K562 (cell line): ENCODE measurements at regions not wholly inside any gene's neighbourhood (a gene's known extent, or its start where the extent isn't known, plus 50 kb on each side); places are given as distances from the start of the nearest gene placed in this dataset.

ENCODE experiments used
- ATAC-seq: fragments of 200-7000 bp; cut with Tn5 transposase; 3 replicates; pipeline ENCODE4 v1.9.1; 2020; ENCODE audit warnings: moderate library complexity
- BruUV-seq: library from RNA; stranded (reverse); fragments of 400-500 nt; replicated peaks from 2 replicates; lab custom pipeline; 2021; lab: Mats Ljungman, UMichigan
- CTCF ChIA-PET: fragments of 300-600 bp; formaldehyde crosslinking; extraction: SDS; loops from one replicate; lab custom pipeline; 2021; ENCODE audit warnings: low intra/inter-chr PET ratio; lab: Yijun Ruan, JAX
- POLR2A ChIA-PET: fragments of 300-600, 350-650 bp; sonication (Branson Sonifier 250); formaldehyde crosslinking; extraction: SDS; loops from one replicate; lab custom pipeline; 2021; ENCODE audit warnings: antibody characterized with exemption, inconsistent platforms; lab: Yijun Ruan, JAX
- DNase-seq, 4 experiments: peaks; one replicate each; pipeline versions ENCODE4 v3.0.0 to v3.0.0-alpha.2; 2011 to 2018; ENCODE audit warnings: low spot score in 3 of 4, mixed read lengths in 3 of 4; ENCODE audit errors: extremely low read depth in 1 of 4
- FAIRE-seq: peaks from 2 replicates; lab custom pipeline; 2011; peaks lifted over from hg19 to GRCh38; lab: Jason Lieb, UNC
- H2AFZ ChIP-seq: 2 replicates; pipeline ENCODE4 v1.6.0; 2011; ENCODE audit warnings: low read depth, low read length, control low read depth, inconsistent platforms
- H3K27ac ChIP-seq: fragments of 200-600 bp; 3 replicates; pipeline ENCODE4 v1.8.0; 2011; ENCODE audit warnings: low read depth, mild to moderate bottlenecking, control low read depth, inconsistent platforms, low read length, moderate library complexity, mixed read lengths; ENCODE audit errors: extremely low read depth
- H3K27me3 ChIP-seq, 2 experiments: fragments of 300-600 bp in 1 of 2; 2 replicates in 1 of 2; 3 replicates in 1 of 2; pipeline versions ENCODE4 v1.6.0 to v1.8.0; 2011; ENCODE audit warnings: inconsistent platforms in 2 of 2, low read length in 2 of 2, mild to moderate bottlenecking in 1 of 2, mixed read lengths in 1 of 2, moderate library complexity in 1 of 2; ENCODE audit not compliant: control insufficient read depth in 2 of 2, insufficient read depth in 2 of 2
- H3K36me3 ChIP-seq: fragments of 300-600 bp; 3 replicates; pipeline ENCODE4 v1.8.0; 2011; ENCODE audit warnings: mild to moderate bottlenecking, low read length, inconsistent platforms; ENCODE audit not compliant: control insufficient read depth, insufficient read depth
- H3K4me1 ChIP-seq, 2 experiments: fragments of 200-600 bp in 1 of 2; replicated peaks in 1 of 2; 2 replicates in 1 of 2; 3 replicates in 1 of 2; pipeline versions ENCODE4 v1.5.1 to v1.8.0; 2011; ENCODE audit warnings: inconsistent platforms in 2 of 2, low read length in 2 of 2, mild to moderate bottlenecking in 1 of 2, mixed read lengths in 1 of 2, moderate library complexity in 1 of 2; ENCODE audit not compliant: control insufficient read depth in 2 of 2, insufficient read depth in 2 of 2
- H3K4me2 ChIP-seq: 2 replicates; pipeline ENCODE4 v1.6.1; 2011; ENCODE audit warnings: low read length, control low read depth, inconsistent platforms, mixed read lengths; ENCODE audit not compliant: insufficient read depth
- H3K4me3 ChIP-seq: fragments of 200-600 bp; sonication (generic), shearing (Covaris generic); 2 replicates; pipeline ENCODE4 v1.5.1; 2016; ENCODE audit warnings: control low read depth, inconsistent platforms
- H3K79me2 ChIP-seq: fragments of 200-600 bp; 3 replicates; pipeline ENCODE4 v1.8.0; 2011; ENCODE audit warnings: low read length, inconsistent platforms; ENCODE audit not compliant: control insufficient read depth, insufficient read depth
- H3K9ac ChIP-seq, 2 experiments: 2 replicates each; pipeline versions ENCODE4 v1.6.0 to v1.6.1; 2011; ENCODE audit warnings: low read depth in 2 of 2, low read length in 2 of 2, control low read depth in 1 of 2, inconsistent platforms in 1 of 2, mild to moderate bottlenecking in 1 of 2, mixed read lengths in 1 of 2; ENCODE audit not compliant: insufficient read depth in 1 of 2
- H3K9me1 ChIP-seq: one replicate; pipeline ENCODE4 v1.6.0; 2011; ENCODE audit warnings: inconsistent platforms, mild to moderate bottlenecking, low read length, moderate library complexity; ENCODE audit not compliant: control insufficient read depth, insufficient read depth
- H3K9me3 ChIP-seq: replicated peaks from 2 replicates; pipeline ENCODE4 v1.5.1; 2011; ENCODE audit warnings: low read depth, low read length, inconsistent platforms; ENCODE audit not compliant: control insufficient read depth, insufficient read depth
- H4K20me1 ChIP-seq: replicated peaks from 2 replicates; pipeline ENCODE4 v1.6.1; 2011; ENCODE audit warnings: low read length, inconsistent platforms, mixed read lengths; ENCODE audit not compliant: control insufficient read depth, insufficient read depth
- CHD2 ChIP-seq: IDR thresholded peaks from 2 replicates; pipeline ENCODE4 v1.6.1; 2011; ENCODE audit warnings: low read depth, low read length
- ELF1 ChIP-seq: fragments of 200-800 bp; sonication (Bioruptor generic); IDR thresholded peaks from 2 replicates; pipeline ENCODE4 v1.6.1; 2016; ENCODE audit warnings: missing genetic modification characterization, missing compliant biosample characterization
- ETS2 ChIP-seq: IDR thresholded peaks from 2 replicates; pipeline ENCODE4 v1.6.1; 2016; ENCODE audit warnings: borderline replicate concordance, missing genetic modification characterization, mild to moderate bottlenecking, moderate library complexity, missing compliant biosample characterization; ENCODE audit not compliant: poor library complexity, severe bottlenecking
- KDM5B ChIP-seq: fragments of 200-600 bp; sonication (generic); IDR thresholded peaks from 2 replicates; pipeline ENCODE4 v1.6.1; 2012; ENCODE audit warnings: low read depth, mild to moderate bottlenecking, moderate library complexity, low read length, control low read depth, inconsistent platforms; ENCODE audit not compliant: insufficient replicate concordance
- NCOR1 ChIP-seq: fragments of 450-650 bp; IDR thresholded peaks from 2 replicates; pipeline ENCODE4 v1.6.1; 2016; ENCODE audit warnings: mild to moderate bottlenecking, moderate library complexity
- NFE2L1 ChIP-seq: fragments of 450-650 bp; IDR thresholded peaks from 2 replicates; pipeline ENCODE4 v1.6.1; 2016; ENCODE audit warnings: missing genetic modification characterization, low read depth, mild to moderate bottlenecking, missing compliant biosample characterization, moderate library complexity, borderline replicate concordance
- SNRNP70 ChIP-seq: fragments of 200-400 bp; formaldehyde crosslinking; optimal IDR thresholded peaks from 2 replicates; pipeline ENCODE3; 2017; ENCODE audit warnings: low read depth, low read length
- ZBTB8A ChIP-seq: fragments of 450-650 bp; IDR thresholded peaks from 2 replicates; pipeline ENCODE4 v1.6.1; 2018; ENCODE audit warnings: mild to moderate bottlenecking, moderate library complexity; ENCODE audit not compliant: partially characterized antibody
- ZC3H4 ChIP-seq: sonication (generic); formaldehyde crosslinking; IDR thresholded peaks from 2 replicates; pipeline ENCODE4 v1.9.0; 2021; ENCODE audit warnings: missing genetic modification reagents, borderline replicate concordance
- ZNF239 ChIP-seq: fragments of 250-450 bp; sonication (Bioruptor Pico); IDR thresholded peaks from 2 replicates; pipeline ENCODE4 v1.4.0; 2020; ENCODE audit warnings: mild to moderate bottlenecking
- ZNF444 ChIP-seq: fragments of 250-450 bp; sonication (Bioruptor Pico); IDR thresholded peaks from 2 replicates; pipeline ENCODE4 v1.4.0; 2020; ENCODE audit warnings: mild to moderate bottlenecking, moderate library complexity
- ZNF445 ChIP-seq: fragments of 250-450 bp; sonication (Bioruptor Pico); IDR thresholded peaks from 2 replicates; pipeline ENCODE4 v1.4.0; 2020; ENCODE audit warnings: low read depth, mild to moderate bottlenecking, moderate library complexity
- WGBS: fragments of 100-300 bp; shearing (Covaris generic); methylation state at CpG from one replicate; pipeline ENCODE4 v1.1.6; 2016; ENCODE audit warnings: low coverage, mixed read lengths; ENCODE audit not compliant: insufficient coverage; ENCODE audit errors: missing lambda C conversion rate; 5-methylcytosine and 5-hydroxymethylcytosine counted together
- in situ Hi-C: fragments of 300-500 bp; cut with MboI; formaldehyde crosslinking; loops from 4 replicates; pipeline ENCODE4 v1.15.0; 2018; ENCODE audit warnings: inconsistent platforms, mixed read lengths
- intact Hi-C: fragments of 100-400 bp; cut with micrococcal nuclease; formaldehyde crosslinking; loops from 2 replicates; pipeline ENCODE4 v1.14.2; 2022
- TF ChIP-seq, protein P1 (sequence below): IDR thresholded peaks from 3 replicates; pipeline ENCODE4 v1.6.1; 2011; ENCODE audit warnings: borderline replicate concordance, mild to moderate bottlenecking; ENCODE audit not compliant: insufficient read length, insufficient read depth

DNA sequence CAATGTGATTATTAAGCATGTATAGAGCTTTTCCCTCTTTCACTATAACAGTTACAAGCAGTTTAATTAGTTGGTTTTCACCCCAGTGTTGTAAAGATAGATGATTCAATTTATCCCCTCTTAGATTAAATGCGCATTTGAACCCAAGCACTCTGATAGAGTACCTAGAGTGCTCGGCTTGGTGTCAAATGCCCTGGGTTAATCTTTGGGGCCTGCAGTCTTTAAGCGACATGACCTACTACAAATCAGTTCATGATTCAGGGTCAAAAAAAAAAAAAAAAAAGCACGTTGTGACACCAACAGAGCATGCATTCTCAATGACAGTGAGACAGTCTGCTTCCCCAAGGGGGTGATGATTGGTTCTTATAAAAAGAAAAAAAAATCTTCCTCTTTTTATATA is 375.3 kb downstream of the BRINP1 start:
- no peak for FAIRE-seq
- H3K27ac ChIP-seq, result no peak overlapping the region
- H2AFZ ChIP-seq, result no peak overlapping the region
- H3K9ac ChIP-seq, result no peak overlapping the region
- H3K27me3 ChIP-seq, result no peaks in the 10 kb centered on the region
- ChIA-PET CTCF (no interaction called here), POLR2A (no interaction called here)
- ATAC-seq, result no peak
- no peak for TF ChIP-seq ZNF239 (CRISPR knock-in tag)
- TF ChIP-seq NCOR1, result no peak
- in situ Hi-C loops (no loop called here), intact Hi-C loops (no loop called here)
- no peaks in the 10 kb centered on the region for H3K4me1 ChIP-seq
- H4K20me1 ChIP-seq, result no peaks in the 10 kb centered on the region
- BruUV-seq, result no TSS peak
- H3K4me2 ChIP-seq, result no peak overlapping the region
- H3K4me3 ChIP-seq, result no peak overlapping the region
- H3K9me3 ChIP-seq, result 0 out of 2 replicates have a peak, but pooled peaks cover 1% of the 10 kb centered on the region
- no peaks in the 10 kb centered on the region for H3K79me2 ChIP-seq
- H3K9me1 ChIP-seq, result no peaks in the 10 kb centered on the region
- WGBS, result 2% methylated on average over 4 of the region's 4 CpGs
- no peaks in the 10 kb centered on the region for H3K36me3 ChIP-seq
- DNase-seq, result no peak

DNA sequence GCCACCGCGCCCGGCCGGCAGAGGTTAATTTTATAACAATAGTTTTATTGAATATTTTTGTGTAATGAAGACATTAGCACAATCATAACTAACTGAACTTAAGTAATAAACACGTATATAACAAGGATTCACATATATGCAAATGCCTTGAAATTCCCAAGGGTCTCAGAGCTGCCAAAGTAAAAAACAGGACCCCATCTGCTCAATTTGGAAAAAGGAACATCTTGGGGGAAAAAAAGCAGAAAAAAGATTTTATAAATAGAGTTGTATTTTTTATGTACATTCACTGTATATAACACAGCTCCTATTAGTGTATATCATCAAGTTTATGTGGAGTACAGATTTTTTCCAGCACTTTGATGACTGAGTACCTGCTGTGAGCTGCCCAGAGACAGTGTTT is 366.7 kb downstream of the BRINP1 start:
- no TSS peak for BruUV-seq
- H2AFZ ChIP-seq, result no peak overlapping the region
- H3K36me3 ChIP-seq, result no peaks in the 10 kb centered on the region
- WGBS, result 3% methylated on average over 5 of the region's 5 CpGs
- H3K4me2 ChIP-seq, result no peak overlapping the region
- POLR2A ChIA-PET, result interaction anchor here (0.6 kb wide), 2 partner anchors 8 to 157 kb away, joined by 3 read pairs; no protein-coding TSS in a partner anchor
- H3K27me3 ChIP-seq, result no peaks in the 10 kb centered on the region
- no peak overlapping the region for H3K4me3 ChIP-seq
- intact Hi-C loops, result no loop called here
- H3K27ac ChIP-seq, result no peak overlapping the region
- no peak for DNase-seq
- no peaks in the 10 kb centered on the region for H3K4me1 ChIP-seq
- no peak overlapping the region for H3K9ac ChIP-seq
- in situ Hi-C loops, result no loop called here
- no peaks in the 10 kb centered on the region for H3K9me3 ChIP-seq
- no peaks in the 10 kb centered on the region for H3K79me2 ChIP-seq
- no peak for ATAC-seq
- TF ChIP-seq ZNF444 (CRISPR knock-in tag), result no peak
- TF ChIP-seq ZNF445 (CRISPR knock-in tag), result no peak
- no peak for TF ChIP-seq ELF1 (tag)
- no peak for TF ChIP-seq KDM5B
- no peak for TF ChIP-seq ZBTB8A
- no peak for TF ChIP-seq ETS2
- no peak for TF ChIP-seq CHD2
- no peak for TF ChIP-seq NFE2L1 (tag)
- no peak for TF ChIP-seq ZC3H4
- TF ChIP-seq SNRNP70, result no peak
- TF ChIP-seq, protein P1, sequence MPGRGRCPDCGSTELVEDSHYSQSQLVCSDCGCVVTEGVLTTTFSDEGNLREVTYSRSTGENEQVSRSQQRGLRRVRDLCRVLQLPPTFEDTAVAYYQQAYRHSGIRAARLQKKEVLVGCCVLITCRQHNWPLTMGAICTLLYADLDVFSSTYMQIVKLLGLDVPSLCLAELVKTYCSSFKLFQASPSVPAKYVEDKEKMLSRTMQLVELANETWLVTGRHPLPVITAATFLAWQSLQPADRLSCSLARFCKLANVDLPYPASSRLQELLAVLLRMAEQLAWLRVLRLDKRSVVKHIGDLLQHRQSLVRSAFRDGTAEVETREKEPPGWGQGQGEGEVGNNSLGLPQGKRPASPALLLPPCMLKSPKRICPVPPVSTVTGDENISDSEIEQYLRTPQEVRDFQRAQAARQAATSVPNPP, result no peak
- TF ChIP-seq, all 486 proteins: peak for 0
- H4K20me1 ChIP-seq, result no peaks in the 10 kb centered on the region
- CTCF ChIA-PET, result no interaction called here
- no peak for FAIRE-seq
- H3K9me1 ChIP-seq, result no peaks in the 10 kb centered on the region
